GM23248 (cell line): ENCODE measurements at regions not wholly inside any gene's neighbourhood (a gene's known extent, or its start where the extent isn't known, plus 50 kb on each side); places are given as distances from the start of the nearest gene placed in this dataset.

ENCODE experiments used
- DNase-seq: peaks from one replicate; pipeline ENCODE4 v3.0.0-alpha.2; 2015
- H2AFZ ChIP-seq: fragments of 200-600 bp; sonication (generic); 2 replicates; pipeline ENCODE4 v1.6.1; 2016; ENCODE audit warnings: antibody characterized with exemption
- H3F3A ChIP-seq: fragments of 200-600 bp; sonication (generic); 2 replicates; pipeline ENCODE4 v1.6.1; 2016; ENCODE audit warnings: mild to moderate bottlenecking, antibody characterized with exemption, mixed run types; ENCODE audit not compliant: insufficient read depth
- H3K27ac ChIP-seq: fragments of 200-600 bp; sonication (generic); 2 replicates; pipeline ENCODE4 v1.5.1; 2016; ENCODE audit warnings: mild to moderate bottlenecking
- H3K27me3 ChIP-seq: fragments of 200-600 bp; sonication (generic); replicated peaks from 2 replicates; pipeline ENCODE4 v1.6.1; 2016; ENCODE audit warnings: mild to moderate bottlenecking; ENCODE audit not compliant: insufficient read depth
- H3K36me3 ChIP-seq: fragments of 200-600 bp; sonication (generic); 2 replicates; pipeline ENCODE4 v1.6.1; 2016; ENCODE audit warnings: low read depth, mild to moderate bottlenecking
- H3K4me1 ChIP-seq: fragments of 200-600 bp; sonication (generic); 2 replicates; pipeline ENCODE4 v1.6.1; 2016; ENCODE audit warnings: mild to moderate bottlenecking; ENCODE audit not compliant: insufficient read depth
- H3K4me2 ChIP-seq: fragments of 200-600 bp; sonication (generic); one replicate; pipeline ENCODE4 v1.6.1; 2016; ENCODE audit warnings: mild to moderate bottlenecking; ENCODE audit not compliant: unreplicated experiment
- H3K4me3 ChIP-seq: fragments of 200-600 bp; sonication (generic); 2 replicates; pipeline ENCODE4 v1.5.1; 2016; ENCODE audit warnings: mild to moderate bottlenecking
- H3K79me2 ChIP-seq: fragments of 200-600 bp; sonication (generic); 2 replicates; pipeline ENCODE4 v1.6.1; 2016; ENCODE audit warnings: mild to moderate bottlenecking; ENCODE audit not compliant: insufficient read depth
- H3K9ac ChIP-seq: fragments of 200-600 bp; sonication (generic); 2 replicates; pipeline ENCODE4 v1.6.1; 2016; ENCODE audit warnings: mild to moderate bottlenecking
- H3K9me2 ChIP-seq: fragments of 200-600 bp; sonication (generic); 2 replicates; pipeline ENCODE4 v1.6.1; 2016; ENCODE audit warnings: mixed run types, mild to moderate bottlenecking, moderate library complexity; ENCODE audit not compliant: insufficient read depth
- H3K9me3 ChIP-seq: fragments of 200-600 bp; sonication (generic); one replicate; pipeline ENCODE4 v1.6.1; 2017; ENCODE audit warnings: low read depth
- H4K20me1 ChIP-seq: fragments of 200-600 bp; sonication (generic); 2 replicates; pipeline ENCODE4 v1.6.0; 2016; ENCODE audit not compliant: insufficient read depth
- EZH2 ChIP-seq: fragments of 200-600 bp; sonication (generic); IDR thresholded peaks from 2 replicates; pipeline ENCODE4 v1.6.1; 2018; ENCODE audit warnings: antibody characterized with exemption, mild to moderate bottlenecking; ENCODE audit not compliant: insufficient read depth, poor library complexity, severe bottlenecking
- EZH2phosphoT487 ChIP-seq: fragments of 200-600 bp; sonication (generic); IDR thresholded peaks from 2 replicates; pipeline ENCODE4 v1.6.1; 2018; ENCODE audit warnings: antibody characterized with exemption, moderate library complexity, mild to moderate bottlenecking, low read depth; ENCODE audit not compliant: insufficient read depth
- WGBS, 2 experiments: methylation state at CpG; one replicate each; pipeline ENCODE4 v1.1.6; 2015 to 2017; ENCODE audit warnings: low lambda C conversion rate in 2 of 2, low coverage in 1 of 2; ENCODE audit errors: missing lambda C conversion rate in 2 of 2; 5-methylcytosine and 5-hydroxymethylcytosine counted together
- in situ Hi-C: fragments of 300-500 bp; cut with MboI; formaldehyde crosslinking; loops from 2 replicates; pipeline ENCODE4 v1.15.0; 2020

GRCh38 chr11:130601141-130601540 lies 152.7 kb downstream of the ADAMTS15 start:
- peak overlapping the region; percentile 38; the same call in 1 of the 2 replicates for H2AFZ ChIP-seq
- H3K27ac ChIP-seq = no peak overlapping the region
- TF ChIP-seq EZH2 = no peak
- no peak for TF ChIP-seq EZH2phosphoT487
- no peaks in the 10 kb centered on the region for H3K9me2 ChIP-seq
- no peak overlapping the region for H3K4me2 ChIP-seq
- peaks cover 5% of the 10 kb centered on the region; the same call in 1 of the 2 replicates for H3F3A ChIP-seq
- no peaks in the 10 kb centered on the region for H3K9me3 ChIP-seq
- H3K4me1 ChIP-seq = peaks cover 12% of the 10 kb centered on the region; the same call in 1 of the 2 replicates
- no peaks in the 10 kb centered on the region for H3K36me3 ChIP-seq
- peak; percentile 64 for DNase-seq
- in situ Hi-C loops = no loop called here
- 38 to 51% methylated on average over 8 of the region's 8 CpGs for WGBS, 2 experiments
- H3K4me3 ChIP-seq = no peak overlapping the region
- H3K9ac ChIP-seq = no peak overlapping the region
- H3K27me3 ChIP-seq = no peaks in the 10 kb centered on the region
- no peaks in the 10 kb centered on the region for H3K79me2 ChIP-seq
- no peaks in the 10 kb centered on the region for H4K20me1 ChIP-seq

- no peaks in the 10 kb centered on the region for H3K79me2 ChIP-seq
- no peak overlapping the region for H3K27ac ChIP-seq
- H2AFZ ChIP-seq = no peak overlapping the region
- no peaks in the 10 kb centered on the region for H4K20me1 ChIP-seq
- no peak overlapping the region for H3K9ac ChIP-seq
- no peak overlapping the region for H3K4me3 ChIP-seq
- no peak overlapping the region for H3K4me2 ChIP-seq
- DNase-seq = no peak
- no peaks in the 10 kb centered on the region for H3K9me2 ChIP-seq
- H3F3A ChIP-seq = peaks cover 8% of the 10 kb centered on the region; the same call in 1 of the 2 replicates
- in situ Hi-C loops = no loop called here
- peaks cover 19% of the 10 kb centered on the region for H3K4me1 ChIP-seq
- H3K36me3 ChIP-seq = no peaks in the 10 kb centered on the region
- TF ChIP-seq EZH2phosphoT487 = no peak
- TF ChIP-seq EZH2 = no peak
- WGBS, 2 experiments = 91% methylated on average over 15 to 16 of the region's 16 CpGs
- H3K27me3 ChIP-seq = no peaks in the 10 kb centered on the region
- no peaks in the 10 kb centered on the region for H3K9me3 ChIP-seq
Observed at GRCh38 chr11:130601764-130602460, 153.5 kb downstream of the ADAMTS15 start.

GRCh38 chr11:130602641-130603334 lies 154.3 kb downstream of the ADAMTS15 start:
- Histone ChIP-seq H2AFZ (no peak overlapping the region), H3K4me2 (no peak overlapping the region), H3K79me2 (no peaks in the 10 kb centered on the region), H3F3A (peaks cover 8% of the 10 kb centered on the region; the same call in 1 of the 2 replicates), H4K20me1 (no peaks in the 10 kb centered on the region), H3K27ac (no peak overlapping the region), H3K4me1 (peaks cover 23% of the 10 kb centered on the region), H3K9me2 (no peaks in the 10 kb centered on the region), H3K4me3 (no peak overlapping the region), H3K9me3 (no peaks in the 10 kb centered on the region), H3K9ac (no peak overlapping the region), H3K36me3 (no peaks in the 10 kb centered on the region), H3K27me3 (no peaks in the 10 kb centered on the region)
- no peak for TF ChIP-seq EZH2phosphoT487
- TF ChIP-seq EZH2 = no peak
- no peak for DNase-seq
- 92 to 94% methylated on average over 10 to 12 of the region's 12 CpGs for WGBS, 2 experiments
- in situ Hi-C loops = no loop called here

- in situ Hi-C loops = no loop called here
- H3K9me3 ChIP-seq = no peaks in the 10 kb centered on the region
- H4K20me1 ChIP-seq = no peaks in the 10 kb centered on the region
- 83% methylated on average over 7 of the region's 7 CpGs for WGBS, 2 experiments
- TF ChIP-seq EZH2phosphoT487 (no peak), EZH2 (no peak)
- H3K9me2 ChIP-seq = no peaks in the 10 kb centered on the region
- H3K36me3 ChIP-seq = no peaks in the 10 kb centered on the region
- DNase-seq = no peak
- no peaks in the 10 kb centered on the region for H3K27me3 ChIP-seq
- H3K27ac ChIP-seq = no peak overlapping the region
- no peak overlapping the region for H3K4me3 ChIP-seq
- peaks cover 8% of the 10 kb centered on the region; the same call in 1 of the 2 replicates for H3F3A ChIP-seq
- peaks cover 23% of the 10 kb centered on the region for H3K4me1 ChIP-seq
- no peak overlapping the region for H2AFZ ChIP-seq
- no peak overlapping the region for H3K4me2 ChIP-seq
- no peaks in the 10 kb centered on the region for H3K79me2 ChIP-seq
- no peak overlapping the region for H3K9ac ChIP-seq
Observed at GRCh38 chr11:130603335-130603906, 155.0 kb downstream of the ADAMTS15 start.
